Neural progenitor cell (in vitro differentiated cells): ENCODE measurements at regions not wholly inside any gene's neighbourhood (a gene's known extent, or its start where the extent isn't known, plus 50 kb on each side); places are given as distances from the start of the nearest gene placed in this dataset.

Source experiments
- EZH2 ChIP-seq: fragments of 200-600 bp; sonication (generic); IDR thresholded peaks from 2 replicates; pipeline ENCODE4 v1.6.1; 2017; ENCODE audit warnings: antibody characterized with exemption, mild to moderate bottlenecking, moderate library complexity
- TF ChIP-seq, protein P1 (sequence below): fragments of 200-600 bp; sonication (generic); IDR thresholded peaks from 2 replicates; pipeline ENCODE4 v1.5.1; 2017; ENCODE audit warnings: antibody characterized with exemption, mild to moderate bottlenecking

DNA sequence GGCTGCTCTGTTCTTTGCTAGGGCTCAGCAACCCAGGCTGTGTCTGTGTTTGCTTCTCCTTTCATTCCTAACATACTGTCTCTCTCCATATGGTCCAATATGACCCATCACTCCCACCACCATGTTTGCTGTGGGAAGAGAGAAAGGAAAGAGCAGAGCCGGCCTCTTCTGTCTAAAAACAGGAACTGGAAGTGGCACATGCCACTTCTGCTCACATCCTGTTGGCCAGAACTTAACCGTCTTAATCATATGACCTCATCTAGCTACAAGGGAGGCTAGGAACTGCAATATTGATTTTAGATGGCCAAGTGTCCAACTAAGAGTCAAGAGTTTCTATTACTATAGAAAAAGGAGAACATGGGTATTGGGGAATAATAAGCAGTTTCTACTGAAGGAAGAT, 212.5 kb upstream of the CHD6 start:
- TF ChIP-seq, protein P1, sequence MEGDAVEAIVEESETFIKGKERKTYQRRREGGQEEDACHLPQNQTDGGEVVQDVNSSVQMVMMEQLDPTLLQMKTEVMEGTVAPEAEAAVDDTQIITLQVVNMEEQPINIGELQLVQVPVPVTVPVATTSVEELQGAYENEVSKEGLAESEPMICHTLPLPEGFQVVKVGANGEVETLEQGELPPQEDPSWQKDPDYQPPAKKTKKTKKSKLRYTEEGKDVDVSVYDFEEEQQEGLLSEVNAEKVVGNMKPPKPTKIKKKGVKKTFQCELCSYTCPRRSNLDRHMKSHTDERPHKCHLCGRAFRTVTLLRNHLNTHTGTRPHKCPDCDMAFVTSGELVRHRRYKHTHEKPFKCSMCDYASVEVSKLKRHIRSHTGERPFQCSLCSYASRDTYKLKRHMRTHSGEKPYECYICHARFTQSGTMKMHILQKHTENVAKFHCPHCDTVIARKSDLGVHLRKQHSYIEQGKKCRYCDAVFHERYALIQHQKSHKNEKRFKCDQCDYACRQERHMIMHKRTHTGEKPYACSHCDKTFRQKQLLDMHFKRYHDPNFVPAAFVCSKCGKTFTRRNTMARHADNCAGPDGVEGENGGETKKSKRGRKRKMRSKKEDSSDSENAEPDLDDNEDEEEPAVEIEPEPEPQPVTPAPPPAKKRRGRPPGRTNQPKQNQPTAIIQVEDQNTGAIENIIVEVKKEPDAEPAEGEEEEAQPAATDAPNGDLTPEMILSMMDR: no peak
- no peak for TF ChIP-seq EZH2
